Activated CD8-positive, alpha-beta T cell treated with anti-CD3 and anti-CD28 coated beads for 36 hours (primary cell): ENCODE measurements at regions not wholly inside any gene's neighbourhood (a gene's known extent, or its start where the extent isn't known, plus 50 kb on each side); places are given as distances from the start of the nearest gene placed in this dataset.
"Not testable (repeated sequence)": the region's sequence is repeated elsewhere in the genome, so short reads cannot be mapped to it uniquely, and the experiment has no call there.

Source experiments
- ATAC-seq: fragments of 200-7000 bp; cut with Tn5 transposase; one replicate; pipeline ENCODE4 v1.10.0; 2021; ENCODE audit warnings: mild to moderate bottlenecking, moderate library complexity
- CTCF ChIA-PET: fragments of 350-600 bp; sonication (Branson Sonifier 250); formaldehyde crosslinking; loops from one replicate; lab custom pipeline; 2021; ENCODE audit warnings: antibody characterized with exemption; lab: Charles Lee
- POLR2A ChIA-PET: fragments of 350-600 bp; sonication (Branson Sonifier 250); formaldehyde crosslinking; loops from one replicate; lab custom pipeline; 2021; ENCODE audit warnings: antibody characterized with exemption; lab: Charles Lee
- DNase-seq: peaks from one replicate; pipeline ENCODE4 v3.0.0-alpha.2; 2020
- H3K27ac Mint-ChIP-seq: one replicate; pipeline ENCODE4 v1.8.0; 2021; ENCODE audit warnings: mild to moderate bottlenecking, mixed read lengths
- H3K27me3 Mint-ChIP-seq: one replicate; pipeline ENCODE4 v1.8.0; 2021; ENCODE audit warnings: mixed read lengths
- H3K36me3 Mint-ChIP-seq: one replicate; pipeline ENCODE4 v1.8.0; 2021; ENCODE audit warnings: low read depth, mixed read lengths
- H3K4me1 Mint-ChIP-seq: one replicate; pipeline ENCODE4 v1.8.0; 2021; ENCODE audit warnings: low read depth, mixed read lengths
- H3K4me3 Mint-ChIP-seq: one replicate; pipeline ENCODE4 v1.8.0; 2021; ENCODE audit warnings: mild to moderate bottlenecking, moderate library complexity, mixed read lengths
- H3K9me3 Mint-ChIP-seq: one replicate; pipeline ENCODE4 v1.8.0; 2021; ENCODE audit warnings: mixed read lengths
- CTCF ChIP-seq: fragments of 200-600 bp; IDR thresholded peaks from one replicate; pipeline ENCODE4 v1.8.0; 2022; ENCODE audit warnings: antibody characterized with exemption, mild to moderate bottlenecking
- intact Hi-C: fragments of 100-400 bp; cut with micrococcal nuclease; formaldehyde crosslinking; loops from one replicate; pipeline ENCODE4 v1.10.0; 2022

GRCh38 chr2:88967844-88968243, 276.4 kb downstream of the RPIA start:
- Mint-ChIP-seq H3K9me3 (no peaks in the 10 kb centered on the region), H3K36me3 (no peaks in the 10 kb centered on the region), H3K27ac (no peak overlapping the region), H3K4me3 (no peak overlapping the region), H3K27me3 (no peaks in the 10 kb centered on the region), H3K4me1 (no peaks in the 10 kb centered on the region)
- intact Hi-C loops = no loop called here
- no peak for DNase-seq
- no peak for TF ChIP-seq CTCF
- ATAC-seq = no peak
- ChIA-PET POLR2A (no interaction called here), CTCF (no interaction called here)

GRCh38 chr2:88978011-88978410, 286.5 kb downstream of the RPIA start:
- ATAC-seq, H3K27me3 Mint-ChIP-seq, H3K36me3 Mint-ChIP-seq, H3K27ac Mint-ChIP-seq, H3K4me3 Mint-ChIP-seq, DNase-seq, CTCF ChIA-PET, H3K9me3 Mint-ChIP-seq, intact Hi-C loops, POLR2A ChIA-PET, H3K4me1 Mint-ChIP-seq: not testable (repeated sequence)

- H3K4me1 Mint-ChIP-seq, DNase-seq, CTCF ChIA-PET, POLR2A ChIA-PET, H3K4me3 Mint-ChIP-seq, intact Hi-C loops, H3K36me3 Mint-ChIP-seq, ATAC-seq, H3K9me3 Mint-ChIP-seq, H3K27me3 Mint-ChIP-seq, H3K27ac Mint-ChIP-seq: not testable (repeated sequence)
Observed at GRCh38 chr2:88978446-88978845, 287.0 kb downstream of the RPIA start.

- ATAC-seq, H3K36me3 Mint-ChIP-seq, H3K4me3 Mint-ChIP-seq, CTCF ChIA-PET, H3K9me3 Mint-ChIP-seq, POLR2A ChIA-PET, DNase-seq, intact Hi-C loops, H3K27ac Mint-ChIP-seq, H3K4me1 Mint-ChIP-seq, H3K27me3 Mint-ChIP-seq: not testable (repeated sequence)
Observed at GRCh38 chr2:88984079-88984478, 292.6 kb downstream of the RPIA start.

GRCh38 chr2:88986721-88987330, 295.4 kb downstream of the RPIA start:
- H3K27me3 Mint-ChIP-seq, ATAC-seq, H3K4me1 Mint-ChIP-seq, POLR2A ChIA-PET, intact Hi-C loops, H3K36me3 Mint-ChIP-seq, H3K9me3 Mint-ChIP-seq, H3K27ac Mint-ChIP-seq, CTCF ChIA-PET, H3K4me3 Mint-ChIP-seq: not testable (repeated sequence)
- DNase-seq = peak; percentile 35

GRCh38 chr2:88988617-88989016, 297.1 kb downstream of the RPIA start:
- ATAC-seq = not testable (repeated sequence)

GRCh38 chr2:88992819-88993218, 301.3 kb downstream of the RPIA start:
- intact Hi-C loops, H3K4me3 Mint-ChIP-seq, DNase-seq, H3K27ac Mint-ChIP-seq, POLR2A ChIA-PET, ATAC-seq, H3K36me3 Mint-ChIP-seq, CTCF ChIA-PET, H3K9me3 Mint-ChIP-seq, H3K27me3 Mint-ChIP-seq, H3K4me1 Mint-ChIP-seq: not testable (repeated sequence)

More at GRCh38 chr2:88988617-88989016, 297.1 kb downstream of the RPIA start:
- H3K27ac Mint-ChIP-seq, H3K27me3 Mint-ChIP-seq, intact Hi-C loops, CTCF ChIA-PET, DNase-seq, H3K4me3 Mint-ChIP-seq, H3K9me3 Mint-ChIP-seq, H3K4me1 Mint-ChIP-seq, POLR2A ChIA-PET, H3K36me3 Mint-ChIP-seq: not testable (repeated sequence)

- DNase-seq, H3K27ac Mint-ChIP-seq, intact Hi-C loops, ATAC-seq, H3K27me3 Mint-ChIP-seq, POLR2A ChIA-PET, CTCF ChIA-PET, H3K4me3 Mint-ChIP-seq, H3K36me3 Mint-ChIP-seq, H3K9me3 Mint-ChIP-seq, H3K4me1 Mint-ChIP-seq: not testable (repeated sequence)
Observed at GRCh38 chr2:88994856-88995255, 303.4 kb downstream of the RPIA start.

- ATAC-seq, H3K4me3 Mint-ChIP-seq, H3K9me3 Mint-ChIP-seq, H3K27ac Mint-ChIP-seq, H3K36me3 Mint-ChIP-seq, CTCF ChIA-PET, H3K27me3 Mint-ChIP-seq, DNase-seq, intact Hi-C loops, H3K4me1 Mint-ChIP-seq, POLR2A ChIA-PET: not testable (repeated sequence)
Observed at GRCh38 chr2:88996588-88996987, 305.1 kb downstream of the RPIA start.
